GM12874 (cell line): ENCODE measurements at regions not wholly inside any gene's neighbourhood (a gene's known extent, or its start where the extent isn't known, plus 50 kb on each side); places are given as distances from the start of the nearest gene placed in this dataset.

Experiments used
- TF ChIP-seq, protein P1 (sequence below): IDR thresholded peaks from 2 replicates; pipeline ENCODE4 v1.5.1; 2011; ENCODE audit warnings: low read depth, mild to moderate bottlenecking, control low read depth, low read length, moderate library complexity; ENCODE audit not compliant: insufficient read depth

GRCh38 chr12:114174326-114174725 lies 208.2 kb upstream of the RBM19 start:
- TF ChIP-seq, protein P1, sequence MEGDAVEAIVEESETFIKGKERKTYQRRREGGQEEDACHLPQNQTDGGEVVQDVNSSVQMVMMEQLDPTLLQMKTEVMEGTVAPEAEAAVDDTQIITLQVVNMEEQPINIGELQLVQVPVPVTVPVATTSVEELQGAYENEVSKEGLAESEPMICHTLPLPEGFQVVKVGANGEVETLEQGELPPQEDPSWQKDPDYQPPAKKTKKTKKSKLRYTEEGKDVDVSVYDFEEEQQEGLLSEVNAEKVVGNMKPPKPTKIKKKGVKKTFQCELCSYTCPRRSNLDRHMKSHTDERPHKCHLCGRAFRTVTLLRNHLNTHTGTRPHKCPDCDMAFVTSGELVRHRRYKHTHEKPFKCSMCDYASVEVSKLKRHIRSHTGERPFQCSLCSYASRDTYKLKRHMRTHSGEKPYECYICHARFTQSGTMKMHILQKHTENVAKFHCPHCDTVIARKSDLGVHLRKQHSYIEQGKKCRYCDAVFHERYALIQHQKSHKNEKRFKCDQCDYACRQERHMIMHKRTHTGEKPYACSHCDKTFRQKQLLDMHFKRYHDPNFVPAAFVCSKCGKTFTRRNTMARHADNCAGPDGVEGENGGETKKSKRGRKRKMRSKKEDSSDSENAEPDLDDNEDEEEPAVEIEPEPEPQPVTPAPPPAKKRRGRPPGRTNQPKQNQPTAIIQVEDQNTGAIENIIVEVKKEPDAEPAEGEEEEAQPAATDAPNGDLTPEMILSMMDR: no peak

DNA sequence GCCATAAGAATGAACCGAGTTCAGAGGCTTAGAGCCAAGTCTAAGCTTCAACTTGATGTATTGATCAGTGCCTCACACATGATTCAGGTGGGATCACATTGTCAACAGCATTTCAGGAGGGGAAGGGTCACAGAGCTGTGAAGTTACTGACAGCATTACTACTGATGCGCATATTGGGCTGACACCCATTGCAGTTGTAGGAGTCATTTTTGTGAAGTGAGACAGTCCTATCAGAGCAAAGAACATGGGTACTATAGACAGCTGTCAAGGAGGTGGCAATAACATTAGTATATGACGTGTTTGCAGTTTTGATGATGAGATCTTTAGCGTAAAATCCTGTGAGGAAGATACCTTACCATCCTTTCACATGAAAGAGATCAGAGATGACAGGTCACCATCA lies 206.0 kb upstream of the RBM19 start:
- TF ChIP-seq, protein P1: no peak

DNA sequence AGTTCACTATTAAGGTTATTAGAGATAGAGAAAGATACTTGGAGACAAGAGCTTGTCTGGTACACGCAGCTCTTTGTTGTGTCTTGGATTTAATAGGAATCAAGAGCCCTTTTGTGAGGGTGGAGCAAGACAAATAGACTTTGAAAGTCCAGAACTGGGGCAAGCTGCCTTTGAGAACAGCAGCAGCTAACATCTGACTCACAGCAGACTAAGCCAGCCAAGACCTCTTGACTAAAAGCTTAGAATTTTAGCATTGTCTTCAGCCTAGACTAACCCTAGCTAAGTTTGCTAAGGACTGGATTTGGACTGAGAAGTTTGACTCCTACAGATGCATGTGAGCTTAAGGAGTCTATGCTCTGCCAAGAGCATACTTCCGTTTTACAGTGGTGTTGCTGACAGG lies 201.9 kb upstream of the RBM19 start:
- TF ChIP-seq, protein P1: no peak

DNA sequence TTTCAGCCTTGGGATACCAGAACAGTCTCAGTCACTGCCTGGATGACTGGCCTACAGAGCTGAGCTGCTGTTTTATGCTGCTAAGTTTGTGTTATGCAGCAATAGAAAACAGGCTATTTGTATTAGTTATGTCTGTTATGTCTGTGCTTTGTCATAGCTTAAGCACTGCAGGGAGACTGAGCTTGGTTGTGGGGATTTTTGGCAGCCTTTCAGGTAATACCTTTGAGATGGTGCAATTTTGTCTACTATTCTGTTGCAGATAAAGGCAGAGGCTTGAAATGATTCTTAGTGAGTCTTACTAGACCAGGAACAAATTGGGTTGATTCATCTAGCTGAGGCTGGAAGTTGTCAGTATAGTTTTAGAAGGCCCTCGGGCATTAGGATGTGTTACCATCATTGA lies 201.3 kb upstream of the RBM19 start:
- TF ChIP-seq, protein P1: no peak

DNA sequence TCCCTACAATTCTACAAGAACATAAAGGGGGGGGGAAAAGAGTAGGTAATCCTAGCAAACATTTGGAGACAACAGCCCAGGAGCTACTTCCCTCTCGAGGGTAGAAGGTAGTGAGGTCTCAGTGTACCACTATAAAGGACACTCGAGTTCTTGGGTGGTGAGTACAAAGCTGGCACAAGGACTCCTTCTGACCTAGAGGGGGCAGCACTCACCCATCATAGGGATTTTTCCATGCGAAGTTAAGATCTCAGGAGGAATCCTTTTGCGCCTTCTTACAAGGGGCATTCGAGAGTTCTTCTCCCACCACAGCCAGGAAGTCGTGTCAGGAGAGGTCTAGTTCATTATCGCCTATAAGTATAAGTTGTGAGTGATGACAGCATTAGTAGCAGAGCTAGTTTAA lies 200.2 kb upstream of the RBM19 start:
- TF ChIP-seq, protein P1: peak; percentile 27; the same call in 1 of the 2 replicates

DNA sequence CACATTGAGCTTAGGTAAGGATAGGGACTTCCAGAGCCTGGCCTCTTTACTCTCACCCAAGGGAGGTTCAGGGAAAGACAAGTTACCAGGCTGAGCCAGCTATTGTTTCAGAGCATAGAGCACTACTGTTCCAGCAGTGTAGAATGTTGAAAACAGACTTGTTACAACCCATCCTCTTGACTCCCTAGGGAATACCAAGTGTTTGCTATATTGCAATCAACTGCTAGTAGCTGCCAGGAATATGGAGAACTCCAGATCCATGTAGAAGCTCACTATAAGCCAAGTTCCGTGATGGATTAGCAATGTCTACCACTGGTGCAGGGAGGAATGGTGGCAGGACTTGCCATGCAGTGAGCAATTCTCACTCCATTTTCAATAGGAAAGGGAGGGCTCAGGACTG lies 199.8 kb upstream of the RBM19 start:
- TF ChIP-seq, protein P1: no peak

- TF ChIP-seq, protein P1: no peak
Observed at GRCh38 chr12:114164351-114164750, 198.2 kb upstream of the RBM19 start.

GRCh38 chr12:114163771-114164170 lies 197.6 kb upstream of the RBM19 start:
- TF ChIP-seq, protein P1: no peak
